ENCODE measurements at regions not wholly inside any gene's neighbourhood (a gene's known extent, or its start where the extent isn't known, plus 50 kb on each side); places are given as distances from the start of the nearest gene placed in this dataset.
"Not testable (repeated sequence)": the region's sequence is repeated elsewhere in the genome, so short reads cannot be mapped to it uniquely, and the experiment has no call there.

DNA sequence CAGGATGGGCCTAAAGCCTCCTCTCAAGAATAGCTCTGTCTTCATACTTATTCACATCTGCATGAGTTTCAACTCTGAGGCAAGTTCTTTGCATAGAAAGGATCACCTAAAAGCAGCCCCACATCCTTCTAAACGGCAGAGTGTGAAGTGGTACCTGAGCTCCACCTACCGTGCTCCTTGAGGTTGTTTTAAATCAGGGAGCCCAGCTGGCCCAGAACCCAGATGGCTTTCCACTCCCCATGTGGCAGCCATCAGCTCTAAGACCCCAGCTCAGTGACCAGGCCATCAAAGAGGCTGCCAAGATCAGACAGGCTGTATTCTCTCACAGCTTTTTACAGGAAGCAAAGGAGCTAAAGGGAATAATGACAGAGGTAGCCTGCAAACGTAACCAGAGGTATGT lies 299.3 kb downstream of the RASEF start:
- Histone ChIP-seq H3K36me3 (no peaks in the 10 kb centered on the region), H3K27me3 (no peaks in the 10 kb centered on the region), H3K9me3 (no peaks in the 10 kb centered on the region), H3K4me3 (no peak overlapping the region), H3K27ac (no peak overlapping the region), H3K4me1 (no peaks in the 10 kb centered on the region)
- no peak for DNase-seq (ENCODE audit: low spot score in 2 of 2)
- WGBS = 22% methylated on average over 3 of the region's 3 CpGs
- TF ChIP-seq POLR2A (IDR thresholded peaks at IDR 0.05) (no peak), EP300 (IDR thresholded peaks at IDR 0.05) (no peak), POLR2AphosphoS5 (IDR thresholded peaks at IDR 0.05) (no peak)
- TF ChIP-seq, protein P1, sequence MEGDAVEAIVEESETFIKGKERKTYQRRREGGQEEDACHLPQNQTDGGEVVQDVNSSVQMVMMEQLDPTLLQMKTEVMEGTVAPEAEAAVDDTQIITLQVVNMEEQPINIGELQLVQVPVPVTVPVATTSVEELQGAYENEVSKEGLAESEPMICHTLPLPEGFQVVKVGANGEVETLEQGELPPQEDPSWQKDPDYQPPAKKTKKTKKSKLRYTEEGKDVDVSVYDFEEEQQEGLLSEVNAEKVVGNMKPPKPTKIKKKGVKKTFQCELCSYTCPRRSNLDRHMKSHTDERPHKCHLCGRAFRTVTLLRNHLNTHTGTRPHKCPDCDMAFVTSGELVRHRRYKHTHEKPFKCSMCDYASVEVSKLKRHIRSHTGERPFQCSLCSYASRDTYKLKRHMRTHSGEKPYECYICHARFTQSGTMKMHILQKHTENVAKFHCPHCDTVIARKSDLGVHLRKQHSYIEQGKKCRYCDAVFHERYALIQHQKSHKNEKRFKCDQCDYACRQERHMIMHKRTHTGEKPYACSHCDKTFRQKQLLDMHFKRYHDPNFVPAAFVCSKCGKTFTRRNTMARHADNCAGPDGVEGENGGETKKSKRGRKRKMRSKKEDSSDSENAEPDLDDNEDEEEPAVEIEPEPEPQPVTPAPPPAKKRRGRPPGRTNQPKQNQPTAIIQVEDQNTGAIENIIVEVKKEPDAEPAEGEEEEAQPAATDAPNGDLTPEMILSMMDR (IDR thresholded peaks at IDR 0.05) = no peak

DNA sequence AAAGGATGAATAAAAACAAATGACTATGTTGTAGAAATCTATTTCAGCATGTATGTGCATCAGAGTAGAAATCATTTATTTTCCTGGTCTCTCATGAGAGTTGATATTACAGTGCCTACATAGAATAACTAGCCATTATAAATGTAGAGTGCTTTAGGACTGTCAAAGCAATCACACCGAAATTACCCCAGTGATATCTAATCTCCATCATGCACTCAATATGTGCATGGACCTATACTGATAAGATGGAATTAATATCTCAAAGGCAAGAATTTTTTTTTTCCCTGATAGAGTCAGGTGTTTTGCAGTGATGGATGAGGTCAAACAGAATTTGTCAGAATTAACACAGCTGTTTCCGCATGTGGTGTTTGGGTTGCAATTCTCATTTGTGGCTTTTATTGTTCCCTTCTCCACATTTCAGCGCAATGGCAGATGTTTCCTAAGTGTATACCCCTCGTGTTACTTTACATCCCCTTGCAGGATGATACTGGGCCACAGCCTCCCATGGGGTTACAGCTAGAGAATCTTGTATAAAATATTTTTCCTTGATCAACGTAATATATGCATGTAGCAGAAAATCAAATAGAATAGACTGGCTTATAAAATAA lies 298.8 kb downstream of the RASEF start:
- no peak for TF ChIP-seq POLR2AphosphoS5 (IDR thresholded peaks at IDR 0.05)
- no peak for TF ChIP-seq EP300 (IDR thresholded peaks at IDR 0.05)
- TF ChIP-seq, protein P1 (IDR thresholded peaks at IDR 0.05) = no peak
- TF ChIP-seq POLR2A (IDR thresholded peaks at IDR 0.05) = no peak
- no peaks in the 10 kb centered on the region for H3K36me3 ChIP-seq
- no peak overlapping the region for H3K4me3 ChIP-seq
- no peaks in the 10 kb centered on the region for H3K27me3 ChIP-seq
- H3K4me1 ChIP-seq = no peaks in the 10 kb centered on the region
- 57% methylated on average over 5 of the region's 5 CpGs for WGBS
- DNase-seq (ENCODE audit: low spot score in 2 of 2) = no peak
- no peaks in the 10 kb centered on the region for H3K9me3 ChIP-seq
- no peak overlapping the region for H3K27ac ChIP-seq

DNA sequence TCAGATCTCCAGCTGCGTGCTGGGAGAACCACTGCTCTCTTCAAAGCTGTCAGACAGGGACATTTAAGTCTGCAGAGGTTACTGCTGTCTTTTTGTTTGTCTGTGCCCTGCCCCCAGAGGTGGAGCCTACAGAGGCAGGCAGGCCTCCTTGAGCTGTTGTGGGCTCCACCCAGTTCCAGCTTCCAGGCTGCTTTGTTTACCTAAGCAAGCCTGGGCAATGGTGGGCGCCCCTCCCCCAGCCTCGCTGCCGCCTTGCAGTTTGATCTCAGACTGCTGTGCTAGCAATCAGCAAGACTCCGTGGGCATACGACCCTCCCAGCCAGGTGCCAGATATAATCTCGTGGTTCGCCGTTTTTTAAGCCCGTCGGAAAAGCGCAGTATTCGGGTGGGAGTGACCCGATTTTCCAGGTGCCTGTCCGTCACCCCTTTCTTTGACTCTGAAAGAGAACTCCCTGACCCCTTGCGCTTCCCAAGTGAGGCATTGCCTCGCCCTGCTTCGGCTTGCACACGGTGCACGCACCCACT lies 288.2 kb downstream of the RASEF start:
- H3K27ac ChIP-seq; H3K36me3 ChIP-seq; H3K9me3 ChIP-seq; DNase-seq (ENCODE audit: low spot score in 2 of 2); H3K27me3 ChIP-seq; H3K4me1 ChIP-seq; H3K4me3 ChIP-seq: not testable (repeated sequence)
- WGBS = 87% methylated on average over 15 of the region's 20 CpGs

DNA sequence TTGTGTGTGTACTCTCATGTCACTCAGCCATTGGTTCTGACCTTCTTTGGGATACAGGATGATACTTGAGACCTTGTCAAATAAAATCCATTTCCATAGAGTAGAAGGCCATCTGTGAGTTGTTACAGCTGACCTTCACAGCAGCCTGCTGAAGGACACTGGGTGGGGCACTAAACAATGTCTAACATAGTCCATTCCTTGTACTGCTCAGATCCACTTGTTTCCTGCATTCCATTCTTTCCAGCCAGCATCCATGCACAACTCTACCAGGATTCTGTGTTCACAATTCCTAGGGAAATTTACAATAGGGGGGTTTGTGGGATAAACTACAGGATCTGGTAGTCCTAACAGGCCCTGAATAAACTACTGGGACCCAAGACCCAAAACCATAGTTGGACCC lies 286.4 kb downstream of the RASEF start:
- Histone ChIP-seq H3K4me1 (no peaks in the 10 kb centered on the region), H3K27ac (no peak overlapping the region), H3K36me3 (no peaks in the 10 kb centered on the region), H3K9me3 (no peaks in the 10 kb centered on the region), H3K27me3 (no peaks in the 10 kb centered on the region), H3K4me3 (no peak overlapping the region)
- DNase-seq (ENCODE audit: low spot score in 2 of 2) = no peak
- TF ChIP-seq, protein P1 (IDR thresholded peaks at IDR 0.05) = no peak
- TF ChIP-seq POLR2AphosphoS5 (IDR thresholded peaks at IDR 0.05) (no peak), EP300 (IDR thresholded peaks at IDR 0.05) (no peak), POLR2A (IDR thresholded peaks at IDR 0.05) (no peak)

DNA sequence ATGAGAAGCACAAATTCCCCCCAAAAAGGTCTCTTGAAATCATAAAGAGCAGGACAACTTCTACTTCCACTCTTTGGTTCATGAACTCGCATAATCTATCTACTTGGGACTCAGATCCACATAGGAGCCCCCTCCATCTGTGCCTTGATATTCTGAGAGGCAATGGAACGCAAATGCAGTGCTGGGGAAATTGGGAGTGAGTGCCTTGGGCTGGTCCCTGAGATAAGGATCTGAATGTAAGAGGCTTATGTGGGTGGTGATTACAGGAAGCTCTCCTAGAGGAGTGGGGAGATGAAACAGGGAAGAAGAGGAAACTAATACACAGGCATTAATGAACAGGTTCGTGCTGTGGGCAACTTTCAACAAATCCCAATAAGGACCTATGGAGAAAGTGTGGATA lies 285.6 kb downstream of the RASEF start:
- 85% methylated on average over 3 of the region's 3 CpGs for WGBS

DNA sequence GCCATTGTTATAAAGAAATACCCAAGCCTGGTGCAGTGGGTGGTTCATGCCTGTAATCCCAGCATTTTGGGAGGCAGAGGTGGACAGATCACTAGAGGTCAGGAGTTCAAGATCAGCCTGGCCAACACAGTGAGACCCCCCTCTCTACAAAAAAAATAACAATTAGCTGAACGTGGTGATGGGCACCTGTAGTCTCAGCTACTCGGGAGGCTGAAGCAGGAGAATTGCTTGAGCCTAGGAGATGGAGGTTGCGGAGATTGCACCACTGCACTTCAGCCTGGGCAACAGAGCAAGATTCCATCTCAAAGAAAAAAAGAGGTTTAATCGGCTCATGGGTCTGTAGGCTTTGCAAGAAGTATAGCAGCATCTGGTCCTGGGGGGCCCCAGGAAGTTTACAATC lies 284.0 kb downstream of the RASEF start:
- WGBS = 89% methylated on average over 4 of the region's 4 CpGs
- H3K4me1 ChIP-seq = not testable (repeated sequence)

More for the DNA sequence above, 285.6 kb downstream of the RASEF start:
- H3K27ac ChIP-seq = no peak overlapping the region
- no peaks in the 10 kb centered on the region for H3K4me1 ChIP-seq
- DNase-seq (ENCODE audit: low spot score in 2 of 2) = no peak
- TF ChIP-seq POLR2AphosphoS5 (IDR thresholded peaks at IDR 0.05) (no peak), POLR2A (IDR thresholded peaks at IDR 0.05) (no peak), EP300 (IDR thresholded peaks at IDR 0.05) (no peak)
- TF ChIP-seq, protein P1 (IDR thresholded peaks at IDR 0.05) = no peak
- H3K36me3 ChIP-seq = no peaks in the 10 kb centered on the region
- H3K27me3 ChIP-seq = no peaks in the 10 kb centered on the region
- H3K4me3 ChIP-seq = no peak overlapping the region
- H3K9me3 ChIP-seq = no peaks in the 10 kb centered on the region

More for the DNA sequence above, 284.0 kb downstream of the RASEF start:
- not testable (repeated sequence) for DNase-seq (ENCODE audit: low spot score in 2 of 2); H3K36me3 ChIP-seq; H3K4me3 ChIP-seq; H3K9me3 ChIP-seq; H3K27ac ChIP-seq; H3K27me3 ChIP-seq

Data from suprapubic skin (tissue), 4 donors.